ENCODE measurements at regions not wholly inside any gene's neighbourhood (a gene's known extent, or its start where the extent isn't known, plus 50 kb on each side); places are given as distances from the start of the nearest gene placed in this dataset.

GRCh38 chr2:65507102-65508069 lies 75.0 kb upstream of the SPRED2 start:
- no peak for DNase-seq

GRCh38 chr2:65504814-65505697 lies 72.7 kb upstream of the SPRED2 start:
- no peak for DNase-seq

GRCh38 chr2:65504201-65504600 lies 71.8 kb upstream of the SPRED2 start:
- no peak for DNase-seq

- DNase-seq: no peak
These were observed 71.3 kb upstream of the SPRED2 start for GRCh38 chr2:65503746-65504145.

GRCh38 chr2:65501836-65502235 lies 69.4 kb upstream of the SPRED2 start:
- DNase-seq: no peak

- DNase-seq: no peak
These were observed 68.7 kb upstream of the SPRED2 start for GRCh38 chr2:65501074-65501473.

- no peak for DNase-seq
These were observed 68.1 kb upstream of the SPRED2 start for GRCh38 chr2:65500310-65501040.

GRCh38 chr2:65499216-65499615 lies 66.8 kb upstream of the SPRED2 start:
- DNase-seq: no peak

GRCh38 chr2:65498396-65498795 lies 66.0 kb upstream of the SPRED2 start:
- DNase-seq: no peak

- DNase-seq: no peak
These were observed 63.0 kb upstream of the SPRED2 start for GRCh38 chr2:65495251-65495877.

GRCh38 chr2:65494078-65494477 lies 61.7 kb upstream of the SPRED2 start:
- DNase-seq: no peak

- no peak for DNase-seq
These were observed 59.0 kb upstream of the SPRED2 start for GRCh38 chr2:65491381-65491905.

- no peak for DNase-seq
These were observed 57.8 kb upstream of the SPRED2 start for GRCh38 chr2:65490222-65490621.

- DNase-seq: no peak
These were observed 56.9 kb upstream of the SPRED2 start for GRCh38 chr2:65489269-65489668.

- no peak for DNase-seq
These were observed 56.1 kb upstream of the SPRED2 start for GRCh38 chr2:65488527-65488926.

- DNase-seq: no peak
These were observed 55.0 kb upstream of the SPRED2 start for GRCh38 chr2:65487404-65487803.

- DNase-seq: no peak
These were observed 54.4 kb upstream of the SPRED2 start for GRCh38 chr2:65486802-65487201.

GRCh38 chr2:65486282-65486681 lies 53.9 kb upstream of the SPRED2 start:
- no peak for DNase-seq

- no peak for DNase-seq
These were observed 53.4 kb upstream of the SPRED2 start for GRCh38 chr2:65485839-65486238.

- DNase-seq: no peak
These were observed 51.4 kb upstream of the SPRED2 start for GRCh38 chr2:65483763-65484162.

GRCh38 chr2:65482971-65483370 lies 50.6 kb upstream of the SPRED2 start:
- no peak for DNase-seq

Measured in stimulated activated CD4-positive, alpha-beta T cell treated with anti-CD3 and anti-CD28 coated beads, Interleukin-15, amount 100 ng/mL, for 24 hours (primary cell).